HG03565 (cell line): ENCODE measurements at regions not wholly inside any gene's neighbourhood (a gene's known extent, or its start where the extent isn't known, plus 50 kb on each side); places are given as distances from the start of the nearest gene placed in this dataset.

Source experiments
- ATAC-seq: cut with Tn5 transposase; IDR thresholded peaks from one replicate; pipeline ENCODE4 v1.9.1; 2021; ENCODE audit warnings: mild to moderate bottlenecking, moderate library complexity; ENCODE audit not compliant: unreplicated experiment

DNA sequence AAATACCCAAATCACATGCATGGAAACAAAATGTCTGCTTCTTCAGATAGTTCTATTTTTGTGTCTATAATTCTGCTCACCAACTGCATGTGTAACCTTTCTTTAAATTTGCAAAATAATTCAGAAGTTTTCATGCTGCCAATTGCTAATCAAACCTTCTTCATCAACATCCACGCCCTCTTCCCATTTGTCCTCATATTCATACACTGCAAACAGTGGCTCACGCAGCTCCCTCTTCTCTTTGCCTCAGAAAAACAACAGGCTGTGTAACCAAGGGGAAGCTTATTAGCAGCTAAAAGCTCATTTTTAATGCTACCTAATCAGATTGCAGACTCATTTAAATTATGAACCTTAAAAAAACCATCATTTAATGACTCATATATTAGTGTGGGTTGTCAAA lies 555.0 kb upstream of the EPHA7 start:
- ATAC-seq: no peak

DNA sequence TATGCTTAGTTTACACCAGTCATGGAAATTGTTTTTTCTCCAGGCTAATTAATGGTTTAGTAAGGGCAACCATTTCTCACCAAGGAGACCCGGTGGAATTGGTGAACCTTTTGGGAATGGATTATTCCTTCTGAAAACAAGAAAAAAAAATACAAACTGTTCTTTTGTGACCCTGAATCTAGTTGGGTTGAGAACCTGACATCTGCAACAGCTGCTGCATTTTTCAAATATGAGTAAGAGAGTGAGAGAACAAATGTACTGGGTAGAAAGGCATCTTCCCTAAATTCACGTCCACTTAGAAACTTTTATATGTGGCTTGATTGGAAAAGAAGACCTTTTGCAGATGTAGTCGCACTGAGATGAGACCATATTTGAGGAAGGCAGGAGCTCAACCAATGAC lies 553.4 kb upstream of the EPHA7 start:
- no peak for ATAC-seq

GRCh38 chr6:93970684-93971083 lies 551.3 kb upstream of the EPHA7 start:
- no peak for ATAC-seq

- ATAC-seq: no peak
Measured at GRCh38 chr6:93968126-93968525, 548.8 kb upstream of the EPHA7 start.

DNA sequence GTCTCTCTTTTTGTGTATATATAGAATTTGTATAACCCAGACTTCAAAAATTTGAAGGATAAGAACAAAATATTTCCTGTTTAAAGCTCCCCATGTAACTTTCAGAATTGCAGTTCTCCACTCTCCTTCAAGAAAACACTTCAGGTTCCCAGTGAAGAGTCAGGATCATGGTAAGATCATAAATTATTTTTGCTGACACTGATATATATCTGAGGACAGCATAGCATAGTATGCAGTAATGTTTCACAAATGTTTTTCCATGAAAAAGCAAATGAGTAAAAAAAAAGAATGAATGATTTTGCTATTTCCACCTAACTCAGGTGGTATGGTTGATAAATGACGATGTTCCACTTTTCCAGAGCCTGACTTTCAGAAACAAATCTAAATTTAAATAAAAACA lies 545.6 kb upstream of the EPHA7 start:
- ATAC-seq: no peak

GRCh38 chr6:93964321-93964720 lies 545.0 kb upstream of the EPHA7 start:
- ATAC-seq: no peak

GRCh38 chr6:93962566-93962965 lies 543.2 kb upstream of the EPHA7 start:
- no peak for ATAC-seq

GRCh38 chr6:93954584-93954983 lies 535.2 kb upstream of the EPHA7 start:
- no peak for ATAC-seq

GRCh38 chr6:93943661-93944060 lies 524.3 kb upstream of the EPHA7 start:
- ATAC-seq: no peak

GRCh38 chr6:93940381-93940780 lies 521.0 kb upstream of the EPHA7 start:
- ATAC-seq: no peak

GRCh38 chr6:93932175-93932574 lies 512.8 kb upstream of the EPHA7 start:
- no peak for ATAC-seq

DNA sequence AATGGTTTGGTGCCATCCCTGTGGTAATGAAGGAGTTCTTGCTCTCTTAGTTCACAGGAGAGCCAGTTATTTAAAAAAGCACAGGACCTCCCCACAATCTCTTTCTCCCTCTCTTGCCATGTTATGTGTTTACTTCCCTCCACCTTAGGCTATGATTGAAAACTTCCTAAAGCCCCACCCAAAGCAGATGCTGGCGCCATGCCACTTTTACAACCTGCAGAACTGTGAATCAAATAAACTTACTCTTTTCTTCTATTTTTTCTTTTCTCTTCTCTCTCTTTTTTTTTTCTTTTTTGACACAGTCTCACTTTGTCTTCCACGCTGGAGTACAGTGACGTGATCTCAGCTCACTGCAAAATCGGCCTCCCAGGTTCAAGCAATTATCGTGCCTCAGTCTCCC lies 508.4 kb upstream of the EPHA7 start:
- no peak for ATAC-seq

DNA sequence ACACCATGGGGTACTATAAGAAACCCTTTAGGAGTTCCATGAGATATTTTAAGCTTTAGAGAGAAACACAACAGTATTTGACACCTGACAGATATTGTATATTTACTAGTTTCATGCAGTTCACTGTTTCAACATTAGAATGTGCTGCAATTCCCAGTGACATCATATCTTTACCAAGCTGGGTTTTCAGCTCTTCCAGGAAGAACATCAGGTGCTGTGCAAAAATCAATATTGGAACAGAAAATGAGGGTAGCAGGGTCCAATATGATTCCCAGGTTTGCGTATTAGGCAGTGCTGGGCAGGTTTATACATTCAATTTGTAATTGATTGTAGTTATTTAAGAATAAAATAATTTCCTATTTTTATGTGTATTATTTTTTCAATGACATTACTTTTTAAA lies 500.0 kb upstream of the EPHA7 start:
- ATAC-seq: no peak

GRCh38 chr6:93918258-93918657 lies 498.9 kb upstream of the EPHA7 start:
- ATAC-seq: no peak

DNA sequence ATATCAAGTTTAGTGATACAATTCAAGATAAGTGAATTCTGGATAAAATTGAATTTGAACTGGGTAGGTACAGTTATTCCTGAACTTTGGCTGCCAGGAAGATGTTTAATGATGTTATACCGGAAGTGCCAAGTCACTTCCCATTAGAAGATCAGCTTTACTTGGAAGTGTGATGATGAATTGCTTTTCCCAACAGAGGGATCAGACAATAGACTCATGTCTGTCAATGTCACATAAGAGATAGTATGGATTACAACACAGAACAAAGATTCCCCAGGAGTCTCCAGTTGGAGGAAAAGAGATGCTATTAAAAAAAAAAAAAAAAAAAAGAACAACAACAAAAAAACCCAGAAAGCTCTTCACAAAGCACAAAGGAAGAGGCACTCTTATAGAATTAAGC lies 497.9 kb upstream of the EPHA7 start:
- ATAC-seq: no peak

DNA sequence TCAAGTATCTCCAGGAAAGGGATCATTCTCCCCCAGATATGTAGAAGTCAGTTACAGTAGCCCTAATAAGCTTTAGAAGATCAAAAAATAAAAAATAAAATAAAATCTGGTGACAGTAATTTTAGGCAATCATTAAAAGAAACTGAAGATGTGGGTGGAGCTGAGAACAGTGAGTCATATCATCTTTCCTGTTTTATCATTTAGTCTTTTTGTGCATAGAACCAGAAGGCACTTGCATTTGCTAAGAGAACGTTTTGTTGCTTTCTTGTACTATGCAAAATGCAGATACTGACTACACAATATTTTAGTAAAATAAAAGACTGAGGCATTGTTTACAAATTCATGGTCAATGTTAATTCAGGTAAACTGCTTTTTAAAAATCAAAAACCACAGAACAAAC lies 497.4 kb upstream of the EPHA7 start:
- ATAC-seq: no peak

- ATAC-seq: no peak
Measured at GRCh38 chr6:93915961-93916360, 496.6 kb upstream of the EPHA7 start.

DNA sequence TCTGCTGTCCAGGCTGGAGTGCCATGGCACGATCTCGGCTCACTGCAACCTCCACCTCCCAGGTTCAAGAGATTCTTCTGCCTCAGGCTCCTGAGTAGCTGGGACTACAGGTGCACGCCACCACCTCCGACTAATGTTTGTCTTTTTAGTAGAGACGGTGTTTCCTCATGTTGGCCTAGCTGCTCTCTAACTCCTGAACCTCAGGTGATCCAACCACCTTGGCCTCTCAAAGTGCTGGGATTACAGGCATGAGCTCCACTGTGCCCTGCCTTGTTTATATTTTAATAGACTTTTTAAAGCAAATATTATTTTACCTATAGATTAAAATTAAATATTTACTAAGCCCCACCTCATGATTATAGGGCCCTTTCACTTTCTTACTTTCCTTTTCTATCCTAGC lies 483.2 kb upstream of the EPHA7 start:
- ATAC-seq: no peak

- ATAC-seq: no peak
Measured at GRCh38 chr6:93900142-93900541, 480.8 kb upstream of the EPHA7 start.

DNA sequence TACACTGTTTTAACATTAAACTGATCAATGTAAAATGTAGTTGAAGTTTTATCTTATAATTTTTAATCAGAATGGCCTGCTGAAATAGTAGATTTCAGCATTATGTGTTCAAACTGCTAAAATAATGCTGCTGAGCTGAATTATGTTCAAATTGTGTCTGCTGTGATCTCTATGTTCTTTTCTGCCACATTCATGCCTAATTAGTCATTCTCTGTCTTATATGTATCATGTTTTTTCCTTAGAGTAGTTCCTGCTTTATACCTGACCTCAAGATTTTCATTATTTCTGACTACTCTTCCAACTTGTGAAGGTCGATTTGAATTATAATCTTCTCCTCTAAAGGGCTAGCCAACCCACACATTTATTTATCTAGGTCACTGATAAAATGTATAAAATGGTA lies 476.7 kb upstream of the EPHA7 start:
- ATAC-seq: no peak

DNA sequence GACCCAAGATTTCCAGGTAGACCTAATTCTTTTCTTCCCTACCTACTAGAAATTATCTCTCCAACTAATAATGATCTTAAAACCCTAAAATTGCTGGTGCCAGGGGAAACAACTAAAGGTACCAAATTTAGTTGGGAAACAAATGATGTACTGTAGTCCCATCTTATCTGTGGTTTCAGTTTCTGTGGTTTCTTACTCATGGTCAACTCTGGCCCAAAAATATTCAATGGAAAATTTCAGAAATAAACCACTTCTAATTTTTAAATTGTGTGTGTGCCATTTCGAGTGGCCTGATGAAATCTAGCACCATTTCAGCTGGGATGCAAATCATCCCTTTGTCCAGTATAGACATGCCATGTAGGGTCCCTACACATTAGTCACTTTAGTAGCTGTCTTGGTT lies 475.2 kb upstream of the EPHA7 start:
- ATAC-seq: no peak

- ATAC-seq: no peak
Measured at GRCh38 chr6:93889713-93890112, 470.4 kb upstream of the EPHA7 start.

GRCh38 chr6:93886416-93886815 lies 467.1 kb upstream of the EPHA7 start:
- ATAC-seq: no peak

GRCh38 chr6:93859971-93860370 lies 440.6 kb upstream of the EPHA7 start:
- ATAC-seq: no peak
